Testis (tissue), 2 donors: ENCODE measurements at regions not wholly inside any gene's neighbourhood (a gene's known extent, or its start where the extent isn't known, plus 50 kb on each side); places are given as distances from the start of the nearest gene placed in this dataset.

Source experiments
- CTCF ChIP-seq, 3 experiments: fragments of 450-650 bp in 2 of 3; fragments of 200-600 bp in 1 of 3; sonication (generic) in 1 of 3; IDR thresholded peaks; one replicate each; pipeline ENCODE4 v1.5.1; 2016 to 2019; ENCODE audit warnings: antibody characterized with exemption in 3 of 3, mild to moderate bottlenecking in 2 of 3, moderate library complexity in 1 of 3
- POLR2A ChIP-seq: fragments of 450-650 bp; IDR thresholded peaks from one replicate; pipeline ENCODE4 v1.6.1; 2017; ENCODE audit warnings: antibody characterized with exemption, mild to moderate bottlenecking, moderate library complexity

GRCh38 chr18:29137773-29138495 lies 961.0 kb upstream of the CDH2 start:
- TF ChIP-seq CTCF (IDR thresholded peaks at IDR 0.05): no peak
- no peak for TF ChIP-seq POLR2A
